H1 (cell line): ENCODE measurements at regions not wholly inside any gene's neighbourhood (a gene's known extent, or its start where the extent isn't known, plus 50 kb on each side); places are given as distances from the start of the nearest gene placed in this dataset.

Experiments
- CTBP2 ChIP-seq: IDR thresholded peaks from 2 replicates; pipeline ENCODE4 v1.7.0; 2011; ENCODE audit warnings: borderline replicate concordance, mild to moderate bottlenecking, moderate library complexity, mixed read lengths, low read length; ENCODE audit not compliant: insufficient read depth, insufficient read length
- GABPA ChIP-seq: IDR thresholded peaks from 2 replicates; pipeline ENCODE4 v1.6.1; 2011; ENCODE audit warnings: mild to moderate bottlenecking, low read length, moderate library complexity, borderline replicate concordance; ENCODE audit not compliant: insufficient read depth
- HDAC6 ChIP-seq: IDR thresholded peaks from one replicate; pipeline ENCODE4 v1.7.1; 2012; ENCODE audit warnings: low read depth, mild to moderate bottlenecking, inconsistent platforms, low read length, moderate library complexity
- RBBP5 ChIP-seq: IDR thresholded peaks from 2 replicates; pipeline ENCODE4 v1.7.1; 2012; ENCODE audit warnings: low read depth, mild to moderate bottlenecking, inconsistent platforms, low read length, moderate library complexity, borderline replicate concordance

- TF ChIP-seq CTBP2 (no peak), RBBP5 (no peak), GABPA (no peak), HDAC6 (no peak)
Measured at GRCh38 chr14:35969310-35969709, 143.2 kb downstream of the BRMS1L start (continued).
